ENCODE measurements at regions not wholly inside any gene's neighbourhood (a gene's known extent, or its start where the extent isn't known, plus 50 kb on each side); places are given as distances from the start of the nearest gene placed in this dataset.

DNA sequence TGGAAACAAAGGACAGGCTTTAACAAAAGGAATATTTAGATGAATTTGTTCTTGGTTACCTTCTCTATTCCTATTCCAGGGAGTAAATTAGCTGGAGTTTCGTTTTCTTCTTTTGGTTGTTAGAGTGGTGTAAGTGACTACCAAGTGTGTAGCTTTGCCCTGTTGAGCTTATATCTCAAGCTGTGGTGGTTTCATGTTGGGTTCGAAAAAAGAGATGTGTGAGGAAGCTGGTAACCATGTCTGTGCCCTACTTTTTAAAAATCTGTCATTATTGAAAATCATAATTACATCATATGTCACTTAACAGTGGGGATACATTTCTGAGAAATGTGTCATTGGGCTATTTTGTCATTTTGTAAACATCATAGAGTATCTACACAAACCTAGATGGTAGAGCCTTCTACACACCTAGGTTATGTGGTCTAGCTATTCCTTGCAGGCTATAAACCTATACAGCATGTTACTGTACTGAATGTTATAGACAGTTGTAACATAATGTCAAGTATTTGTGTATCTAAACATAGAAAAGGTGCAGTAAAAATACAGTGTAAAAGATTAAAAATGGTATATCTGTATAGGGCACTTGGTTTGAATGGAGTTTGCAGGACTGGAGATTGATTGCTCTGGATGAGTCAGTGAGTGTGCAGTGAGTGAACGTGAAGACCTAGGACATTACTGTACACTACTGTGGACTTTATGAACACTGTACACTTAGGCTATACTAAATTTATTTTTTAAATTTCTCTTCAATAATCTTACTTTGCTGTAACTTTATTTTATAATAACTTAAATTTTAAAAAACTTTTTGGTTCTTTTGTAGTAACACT, 90.4 kb downstream of the SEPTIN7 start:
- H3K36me3 ChIP-seq (ENCODE audit: control insufficient read depth, low read length): peaks cover 78% of the 10 kb centered on the region
- peak overlapping the region; percentile 32; the same call in 1 of the 2 replicates for H3K27ac ChIP-seq (ENCODE audit: low read depth, low read length)
- no peaks in the 10 kb centered on the region for H3K27me3 ChIP-seq (ENCODE audit: control insufficient read depth, low read length)
- no peaks in the 10 kb centered on the region for H3K9me3 ChIP-seq (ENCODE audit: control insufficient read depth, insufficient read depth, low read length)
- H3K4me3 ChIP-seq (ENCODE audit: low read length): no peak overlapping the region
- no peaks in the 10 kb centered on the region for H4K20me1 ChIP-seq (ENCODE audit: control insufficient read depth, insufficient read depth, low read depth, low read length)
- H3K79me2 ChIP-seq (ENCODE audit: control insufficient read depth, low read length): no peaks in the 10 kb centered on the region
- peaks cover 26% of the 10 kb centered on the region for H3K4me1 ChIP-seq (ENCODE audit: control insufficient read depth, low read length)
- TF ChIP-seq CTCF (IDR thresholded peaks at IDR 0.05; ENCODE audit: low read depth, low read length, poor library complexity, severe bottlenecking): no peak
- TF ChIP-seq EZH2phosphoT487 (IDR thresholded peaks at IDR 0.05; ENCODE audit: borderline replicate concordance, low read length): no peak
- H3K9me2 ChIP-seq (replicated peaks; ENCODE audit: control insufficient read depth, low read length): no peaks in the 10 kb centered on the region
- H3K4me2 ChIP-seq (ENCODE audit: low read length): no peak overlapping the region
- H3F3A ChIP-seq (ENCODE audit: control insufficient read depth, insufficient read depth): peaks cover 4% of the 10 kb centered on the region

GRCh38 chr7:35893649-35894048, 92.8 kb downstream of the SEPTIN7 start:
- H3K79me2 ChIP-seq (ENCODE audit: control insufficient read depth, low read length): no peaks in the 10 kb centered on the region
- H3K4me1 ChIP-seq (ENCODE audit: control insufficient read depth, low read length): peaks cover 26% of the 10 kb centered on the region
- no peak overlapping the region for H3K4me2 ChIP-seq (ENCODE audit: low read length)
- H3K4me3 ChIP-seq (ENCODE audit: low read length): no peak overlapping the region
- no peaks in the 10 kb centered on the region for H4K20me1 ChIP-seq (ENCODE audit: control insufficient read depth, insufficient read depth, low read depth, low read length)
- peaks cover 81% of the 10 kb centered on the region for H3K36me3 ChIP-seq (ENCODE audit: control insufficient read depth, low read length)
- no peak overlapping the region for H3K27ac ChIP-seq (ENCODE audit: low read depth, low read length)
- TF ChIP-seq EZH2phosphoT487 (IDR thresholded peaks at IDR 0.05; ENCODE audit: borderline replicate concordance, low read length): no peak
- TF ChIP-seq CTCF (IDR thresholded peaks at IDR 0.05; ENCODE audit: low read depth, low read length, poor library complexity, severe bottlenecking): no peak
- H3K27me3 ChIP-seq (ENCODE audit: control insufficient read depth, low read length): no peaks in the 10 kb centered on the region
- no peaks in the 10 kb centered on the region for H3K9me2 ChIP-seq (replicated peaks; ENCODE audit: control insufficient read depth, low read length)
- H3K9me3 ChIP-seq (ENCODE audit: control insufficient read depth, insufficient read depth, low read length): no peaks in the 10 kb centered on the region
- H3F3A ChIP-seq (ENCODE audit: control insufficient read depth, insufficient read depth): peaks cover 4% of the 10 kb centered on the region

DNA sequence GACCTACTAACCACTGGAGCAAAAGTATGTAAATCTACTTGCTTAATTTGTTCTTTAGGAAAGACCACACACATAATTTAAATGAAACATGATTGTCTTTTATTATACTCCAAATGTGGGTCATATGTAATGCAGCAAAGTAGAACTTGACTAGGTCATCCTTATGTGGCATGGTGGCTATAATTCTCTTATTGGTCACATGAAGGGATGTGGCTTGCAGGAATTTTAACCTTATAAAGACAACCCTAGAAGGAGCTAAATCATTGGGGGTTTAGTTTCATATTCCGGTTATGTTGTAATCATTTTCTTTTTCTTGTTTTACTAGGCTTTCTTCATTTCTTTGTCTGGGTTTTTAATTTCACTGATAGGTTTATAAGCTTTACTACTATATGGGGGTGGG, 93.9 kb downstream of the SEPTIN7 start:
- Histone ChIP-seq H3K9me2 (replicated peaks; ENCODE audit: control insufficient read depth, low read length) (no peaks in the 10 kb centered on the region), H3K4me1 (ENCODE audit: control insufficient read depth, low read length) (peaks cover 16% of the 10 kb centered on the region), H4K20me1 (ENCODE audit: control insufficient read depth, insufficient read depth, low read depth, low read length) (no peaks in the 10 kb centered on the region), H3K4me2 (ENCODE audit: low read length) (no peak overlapping the region), H3K36me3 (ENCODE audit: control insufficient read depth, low read length) (peaks cover 74% of the 10 kb centered on the region), H3K27me3 (ENCODE audit: control insufficient read depth, low read length) (no peaks in the 10 kb centered on the region), H3F3A (ENCODE audit: control insufficient read depth, insufficient read depth) (peaks cover 4% of the 10 kb centered on the region), H3K4me3 (ENCODE audit: low read length) (no peak overlapping the region), H3K27ac (ENCODE audit: low read depth, low read length) (no peak overlapping the region), H3K79me2 (ENCODE audit: control insufficient read depth, low read length) (no peaks in the 10 kb centered on the region), H3K9me3 (ENCODE audit: control insufficient read depth, insufficient read depth, low read length) (no peaks in the 10 kb centered on the region)
- TF ChIP-seq CTCF (IDR thresholded peaks at IDR 0.05; ENCODE audit: low read depth, low read length, poor library complexity, severe bottlenecking) (no peak), EZH2phosphoT487 (IDR thresholded peaks at IDR 0.05; ENCODE audit: borderline replicate concordance, low read length) (no peak)

Measured in DOHH2 (cell line).